Progenitor cell of endocrine pancreas (in vitro differentiated cells): ENCODE measurements at regions not wholly inside any gene's neighbourhood (a gene's known extent, or its start where the extent isn't known, plus 50 kb on each side); places are given as distances from the start of the nearest gene placed in this dataset.

Experiments used
- DNase-seq: peaks from one replicate; pipeline ENCODE4 v3.0.0; 2021; ENCODE audit warnings: low spot score; ENCODE audit not compliant: unreplicated experiment
- H3K27ac Mint-ChIP-seq: 2 replicates; pipeline ENCODE4 v1.8.0; 2021; ENCODE audit warnings: mild to moderate bottlenecking, moderate library complexity, mixed read lengths
- H3K27me3 Mint-ChIP-seq: 2 replicates; pipeline ENCODE4 v1.8.0; 2021; ENCODE audit warnings: mixed read lengths
- H3K36me3 Mint-ChIP-seq: 2 replicates; pipeline ENCODE4 v1.8.0; 2022; ENCODE audit warnings: mixed read lengths; ENCODE audit not compliant: insufficient read depth
- H3K4me1 Mint-ChIP-seq: 2 replicates; pipeline ENCODE4 v1.8.0; 2021; ENCODE audit warnings: low read depth, mixed read lengths
- H3K4me3 Mint-ChIP-seq: 2 replicates; pipeline ENCODE4 v1.8.0; 2021; ENCODE audit warnings: low read depth, mild to moderate bottlenecking, moderate library complexity, mixed read lengths
- H3K9me3 Mint-ChIP-seq: 2 replicates; pipeline ENCODE4 v1.8.0; 2021; ENCODE audit warnings: low read depth, mixed read lengths
- CTCF ChIP-seq: fragments of 200-600 bp; sonication (generic); IDR thresholded peaks from one replicate; pipeline ENCODE4 v1.5.0; 2021; ENCODE audit warnings: antibody characterized with exemption, mild to moderate bottlenecking; ENCODE audit not compliant: unreplicated experiment

- Mint-ChIP-seq H3K4me1 (peaks cover 12% of the 10 kb centered on the region), H3K27ac (no peak overlapping the region), H3K4me3 (no peak overlapping the region), H3K27me3 (no peaks in the 10 kb centered on the region), H3K9me3 (no peaks in the 10 kb centered on the region), H3K36me3 (no peaks in the 10 kb centered on the region)
- TF ChIP-seq CTCF = no peak
- no peak for DNase-seq
Observed at GRCh38 chr4:12586242-12587006, 897.7 kb downstream of the RAB28 start.

- Mint-ChIP-seq H3K4me1 (peaks cover 17% of the 10 kb centered on the region), H3K36me3 (no peaks in the 10 kb centered on the region), H3K4me3 (no peak overlapping the region), H3K27me3 (no peaks in the 10 kb centered on the region), H3K9me3 (no peaks in the 10 kb centered on the region), H3K27ac (no peak overlapping the region)
- DNase-seq = no peak
- TF ChIP-seq CTCF = no peak
Observed at GRCh38 chr4:12584116-12584875, 899.8 kb downstream of the RAB28 start.

GRCh38 chr4:12583275-12583674, 900.9 kb downstream of the RAB28 start:
- TF ChIP-seq CTCF = no peak
- no peaks in the 10 kb centered on the region for H3K36me3 Mint-ChIP-seq
- DNase-seq = no peak
- H3K4me3 Mint-ChIP-seq = no peak overlapping the region
- peaks cover 14% of the 10 kb centered on the region for H3K4me1 Mint-ChIP-seq
- no peak overlapping the region for H3K27ac Mint-ChIP-seq
- no peaks in the 10 kb centered on the region for H3K9me3 Mint-ChIP-seq
- H3K27me3 Mint-ChIP-seq = no peaks in the 10 kb centered on the region

DNA sequence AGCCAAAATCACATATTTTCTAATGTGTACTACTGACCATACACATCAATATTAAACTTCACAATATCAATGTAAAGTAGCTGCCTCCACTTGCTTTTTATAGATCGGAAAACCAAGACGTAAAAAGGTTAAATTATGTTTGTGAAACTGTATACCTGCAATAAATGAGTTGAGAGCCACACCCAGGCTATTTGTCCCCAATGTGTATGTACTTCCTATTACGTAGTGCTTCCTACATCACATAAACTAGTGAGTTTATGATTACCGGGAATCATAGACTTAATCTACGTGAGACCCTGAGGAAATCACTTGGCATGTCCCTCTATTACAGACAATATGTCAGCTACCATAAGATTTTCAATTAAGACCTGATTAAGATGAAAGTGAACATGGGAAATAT, 903.4 kb downstream of the RAB28 start:
- H3K9me3 Mint-ChIP-seq = no peaks in the 10 kb centered on the region
- H3K4me1 Mint-ChIP-seq = peaks cover 23% of the 10 kb centered on the region
- no peak for DNase-seq
- no peak overlapping the region for H3K27ac Mint-ChIP-seq
- H3K27me3 Mint-ChIP-seq = no peaks in the 10 kb centered on the region
- no peak overlapping the region for H3K4me3 Mint-ChIP-seq
- H3K36me3 Mint-ChIP-seq = no peaks in the 10 kb centered on the region
- TF ChIP-seq CTCF = no peak

DNA sequence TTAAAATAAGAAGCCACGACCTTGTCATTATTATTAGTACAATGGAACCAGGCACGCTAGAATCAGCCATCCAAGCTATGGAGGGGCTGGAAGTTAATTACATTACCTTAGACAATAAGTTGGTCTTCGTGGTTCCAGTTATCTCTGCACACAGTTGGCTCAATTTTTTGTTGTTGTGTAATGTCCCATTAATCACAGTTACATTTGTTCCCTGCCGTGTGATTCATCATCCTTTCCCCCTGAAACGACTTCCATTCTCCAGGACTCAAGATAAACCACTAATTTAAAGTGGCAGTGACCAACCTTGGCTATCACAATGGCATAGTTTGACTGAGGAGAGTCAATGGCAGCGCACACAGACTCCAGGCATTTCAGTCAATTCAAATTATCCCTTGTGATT, 905.0 kb downstream of the RAB28 start:
- Mint-ChIP-seq H3K4me1 (peaks cover 38% of the 10 kb centered on the region), H3K9me3 (no peaks in the 10 kb centered on the region)

More for the DNA sequence above, 905.0 kb downstream of the RAB28 start:
- no peak for DNase-seq
- H3K4me3 Mint-ChIP-seq = no peak overlapping the region
- no peak overlapping the region for H3K27ac Mint-ChIP-seq
- H3K27me3 Mint-ChIP-seq = no peaks in the 10 kb centered on the region
- H3K36me3 Mint-ChIP-seq = no peaks in the 10 kb centered on the region
- no peak for TF ChIP-seq CTCF
